Heart left ventricle (tissue), 13 donors: ENCODE measurements at regions not wholly inside any gene's neighbourhood (a gene's known extent, or its start where the extent isn't known, plus 50 kb on each side); places are given as distances from the start of the nearest gene placed in this dataset.

ENCODE experiments used
- CTCF ChIP-seq, 12 donors: fragments of 200-600 bp; sonication (generic) in 4 of 12; IDR thresholded peaks; one replicate each; pipeline versions ENCODE4 v1.5.0 to v1.8.0; 2018 to 2022; ENCODE audit warnings: antibody characterized with exemption in 12 of 12, mild to moderate bottlenecking in 5 of 12
- POLR2A ChIP-seq, 2 donors: fragments of 450-650 bp; IDR thresholded peaks; one replicate each; pipeline ENCODE4 v1.6.1; 2017; ENCODE audit warnings: antibody characterized with exemption in 2 of 2, mild to moderate bottlenecking in 2 of 2, moderate library complexity in 2 of 2
- donor health status: ischemic (EF 13 %, LVEDD 7.1; RV severe dilation, severe dysfunction).
- donor health status: DM: no; HTN: yes; CAD: no.
- donor health status: DM: no; HTN: no; CAD: no.
- donor health status: ischemic (EF 25% LVEDD 6.9; RV normal size, moderate dysfunction).
- donor health status: ischemic (EF 25% LVEDD 5.7; RV mildly dilated, moderate dysfunction).
- donor health status: ischemic (EF 35%, LVEDD 5.7; RV mildly dilated, moderate dysfunction).
- donor health status: nonischemic (EF 11% LVEDD 7.7; RV severe dilation, severe dysfunction).
- donor health status: DM: yes; HTN: yes; CAD: no.
- donor health status: PGD.
- donor health status: ischemic (EF 29% LVEDD 5.4; RV normal size, mild dysfunction).
- donor health status: nonischemic (EF 23%, LVEDD 6.1; RV moderate dilation, normal function).

DNA sequence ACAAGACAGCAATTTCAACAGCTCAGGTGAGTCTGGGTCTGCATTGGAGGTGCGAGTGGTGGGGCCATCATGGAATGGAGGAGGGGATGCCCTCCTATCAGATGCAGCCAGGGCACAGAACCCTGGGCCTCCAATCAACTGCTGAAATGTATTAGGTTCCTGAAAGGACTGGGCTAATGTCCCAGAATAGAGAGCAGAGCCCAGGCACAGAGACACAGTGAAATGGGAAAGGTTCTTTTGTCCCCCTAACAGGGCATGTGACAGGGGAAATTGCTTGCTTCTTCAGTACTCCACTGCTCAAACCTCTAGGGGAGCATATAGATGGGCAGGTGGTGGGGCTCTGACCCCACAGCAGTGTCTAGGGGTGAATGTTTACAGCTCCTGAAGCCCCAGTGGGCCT, 87.3 kb upstream of the CLPB start:
- TF ChIP-seq CTCF (IDR thresholded peaks at IDR 0.05), result no peak
- no peak for TF ChIP-seq POLR2A (IDR thresholded peaks at IDR 0.05)
